RWPE2 (cell line): ENCODE measurements at regions not wholly inside any gene's neighbourhood (a gene's known extent, or its start where the extent isn't known, plus 50 kb on each side); places are given as distances from the start of the nearest gene placed in this dataset.

Experiments
- ATAC-seq: fragments of 200-7000 bp; cut with Tn5 transposase; 3 replicates; pipeline ENCODE4 v1.9.1; 2021; ENCODE audit warnings: low read depth
- DNase-seq: peaks from one replicate; pipeline ENCODE4 v3.0.0-alpha.2; 2020; ENCODE audit warnings: low spot score
- H3K27ac ChIP-seq: fragments of 450-650 bp; 2 replicates; pipeline ENCODE4 v1.5.1; 2017; ENCODE audit warnings: mild to moderate bottlenecking; ENCODE audit not compliant: poor library complexity, severe bottlenecking
- H3K27me3 ChIP-seq: fragments of 250-450 bp; sonication (Bioruptor Pico); 2 replicates; pipeline ENCODE4 v1.5.1; 2021; ENCODE audit warnings: mild to moderate bottlenecking, moderate library complexity; ENCODE audit not compliant: insufficient read depth, poor library complexity, severe bottlenecking
- H3K36me3 ChIP-seq: fragments of 250-450 bp; sonication (Bioruptor Pico); 2 replicates; pipeline ENCODE4 v1.5.1; 2020; ENCODE audit warnings: low read depth, mild to moderate bottlenecking, moderate library complexity
- H3K4me1 ChIP-seq: fragments of 250-450 bp; sonication (Bioruptor Pico); 2 replicates; pipeline ENCODE4 v1.5.1; 2021; ENCODE audit warnings: mild to moderate bottlenecking, moderate library complexity; ENCODE audit not compliant: insufficient read depth, poor library complexity, severe bottlenecking
- H3K4me3 ChIP-seq: fragments of 250-450 bp; sonication (Bioruptor Pico); 2 replicates; pipeline ENCODE4 v1.5.1; 2021; ENCODE audit warnings: mild to moderate bottlenecking, moderate library complexity; ENCODE audit not compliant: severe bottlenecking
- H3K9me3 ChIP-seq: fragments of 250-450 bp; sonication (Bioruptor Pico); 2 replicates; pipeline ENCODE4 v1.5.1; 2021; ENCODE audit warnings: mild to moderate bottlenecking, moderate library complexity; ENCODE audit not compliant: severe bottlenecking
- TF ChIP-seq, protein P1 (sequence below): fragments of 450-650 bp; IDR thresholded peaks from one replicate; pipeline ENCODE4 v1.5.1; 2017; ENCODE audit warnings: mild to moderate bottlenecking, moderate library complexity; ENCODE audit not compliant: poor library complexity, severe bottlenecking

GRCh38 chr1:37175666-37176215, 141.4 kb upstream of the GRIK3 start:
- peaks cover 12% of the 10 kb centered on the region for H3K27me3 ChIP-seq
- H3K4me3 ChIP-seq = no peak overlapping the region

DNA sequence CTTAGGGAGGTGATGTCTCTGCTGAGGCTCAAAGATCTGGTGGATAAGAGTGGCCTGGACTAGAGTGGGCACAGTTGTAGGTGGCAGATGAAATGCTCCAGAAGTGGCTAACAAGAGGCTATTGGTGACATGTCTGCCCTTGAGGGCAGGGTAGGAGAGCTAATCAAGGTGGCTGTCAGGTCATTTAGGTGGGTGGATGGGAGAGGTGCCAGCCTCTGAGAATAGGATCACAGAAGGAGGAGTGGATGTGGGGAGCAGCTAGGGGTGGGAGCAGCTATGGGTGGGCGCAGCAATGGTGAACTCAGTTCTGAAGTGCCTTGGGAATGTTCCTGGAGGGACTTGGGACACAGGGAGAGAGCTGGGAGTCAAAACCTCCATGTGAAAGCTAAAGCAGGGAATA, 142.0 kb upstream of the GRIK3 start:
- Histone ChIP-seq H3K27ac (no peak overlapping the region), H3K4me1 (no peaks in the 10 kb centered on the region), H3K9me3 (no peaks in the 10 kb centered on the region), H3K27me3 (peaks cover 12% of the 10 kb centered on the region), H3K4me3 (no peak overlapping the region), H3K36me3 (no peaks in the 10 kb centered on the region)
- TF ChIP-seq, protein P1, sequence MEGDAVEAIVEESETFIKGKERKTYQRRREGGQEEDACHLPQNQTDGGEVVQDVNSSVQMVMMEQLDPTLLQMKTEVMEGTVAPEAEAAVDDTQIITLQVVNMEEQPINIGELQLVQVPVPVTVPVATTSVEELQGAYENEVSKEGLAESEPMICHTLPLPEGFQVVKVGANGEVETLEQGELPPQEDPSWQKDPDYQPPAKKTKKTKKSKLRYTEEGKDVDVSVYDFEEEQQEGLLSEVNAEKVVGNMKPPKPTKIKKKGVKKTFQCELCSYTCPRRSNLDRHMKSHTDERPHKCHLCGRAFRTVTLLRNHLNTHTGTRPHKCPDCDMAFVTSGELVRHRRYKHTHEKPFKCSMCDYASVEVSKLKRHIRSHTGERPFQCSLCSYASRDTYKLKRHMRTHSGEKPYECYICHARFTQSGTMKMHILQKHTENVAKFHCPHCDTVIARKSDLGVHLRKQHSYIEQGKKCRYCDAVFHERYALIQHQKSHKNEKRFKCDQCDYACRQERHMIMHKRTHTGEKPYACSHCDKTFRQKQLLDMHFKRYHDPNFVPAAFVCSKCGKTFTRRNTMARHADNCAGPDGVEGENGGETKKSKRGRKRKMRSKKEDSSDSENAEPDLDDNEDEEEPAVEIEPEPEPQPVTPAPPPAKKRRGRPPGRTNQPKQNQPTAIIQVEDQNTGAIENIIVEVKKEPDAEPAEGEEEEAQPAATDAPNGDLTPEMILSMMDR = no peak
- no peak for ATAC-seq
- DNase-seq = no peak

More at GRCh38 chr1:37175666-37176215, 141.4 kb upstream of the GRIK3 start:
- Histone ChIP-seq H3K27ac (no peak overlapping the region), H3K36me3 (no peaks in the 10 kb centered on the region), H3K4me1 (no peaks in the 10 kb centered on the region), H3K9me3 (no peaks in the 10 kb centered on the region)
- TF ChIP-seq, protein P1 = no peak
- ATAC-seq (no peak), DNase-seq (no peak)

GRCh38 chr1:37177230-37177864, 143.0 kb upstream of the GRIK3 start:
- Histone ChIP-seq H3K9me3 (no peaks in the 10 kb centered on the region), H3K27ac (no peak overlapping the region), H3K4me3 (no peak overlapping the region), H3K4me1 (no peaks in the 10 kb centered on the region), H3K36me3 (no peaks in the 10 kb centered on the region), H3K27me3 (peaks cover 6% of the 10 kb centered on the region)
- DNase-seq (no peak), ATAC-seq (no peak; the same call in 2 of the 3 replicates)
- TF ChIP-seq, protein P1 = peak; percentile 30

- DNase-seq (no peak), ATAC-seq (no peak)
- Histone ChIP-seq H3K4me3 (no peak overlapping the region), H3K27ac (no peak overlapping the region), H3K4me1 (no peaks in the 10 kb centered on the region), H3K9me3 (no peaks in the 10 kb centered on the region), H3K36me3 (no peaks in the 10 kb centered on the region), H3K27me3 (no peaks in the 10 kb centered on the region)
- TF ChIP-seq, protein P1 = no peak
Measured at GRCh38 chr1:37181425-37181824, 147.1 kb upstream of the GRIK3 start.

DNA sequence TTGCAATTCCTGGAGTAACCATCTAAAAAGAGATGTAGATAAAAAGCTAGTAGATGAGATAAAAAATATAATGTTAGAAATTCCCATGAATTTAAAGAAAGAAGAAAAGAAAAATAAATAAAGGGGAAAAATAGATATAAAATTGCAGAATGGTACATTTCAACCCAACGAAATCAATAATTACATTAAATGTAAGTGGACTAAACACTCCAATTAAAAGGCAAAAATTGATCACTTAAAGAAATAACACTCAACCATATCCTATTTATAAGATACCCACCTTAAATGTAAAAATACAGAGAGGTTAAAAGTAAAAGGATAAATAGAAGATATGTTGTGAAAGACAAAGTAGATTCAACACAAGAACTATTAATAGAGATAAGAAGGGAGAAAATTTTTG, 150.5 kb upstream of the GRIK3 start:
- DNase-seq (no peak), ATAC-seq (no peak)
- H3K4me3 ChIP-seq = no peak overlapping the region
- TF ChIP-seq, protein P1 = no peak
- no peaks in the 10 kb centered on the region for H3K9me3 ChIP-seq
- no peaks in the 10 kb centered on the region for H3K4me1 ChIP-seq
- H3K27ac ChIP-seq = no peak overlapping the region
- H3K36me3 ChIP-seq = no peaks in the 10 kb centered on the region
- no peaks in the 10 kb centered on the region for H3K27me3 ChIP-seq
